Neural progenitor cell (in vitro differentiated cells): ENCODE measurements at regions not wholly inside any gene's neighbourhood (a gene's known extent, or its start where the extent isn't known, plus 50 kb on each side); places are given as distances from the start of the nearest gene placed in this dataset.

ENCODE experiments used
- DNase-seq: peaks from one replicate; pipeline ENCODE4 v3.0.0-alpha.2; 2016; ENCODE audit warnings: low spot score
- H2AFZ ChIP-seq: fragments of 200-600 bp; sonication (generic); replicated peaks from 2 replicates; pipeline ENCODE4 v1.6.1; 2016; ENCODE audit warnings: antibody characterized with exemption
- H3F3A ChIP-seq: fragments of 200-600 bp; sonication (generic); 2 replicates; pipeline ENCODE4 v1.6.1; 2016; ENCODE audit warnings: antibody characterized with exemption, low read depth
- H3K27ac ChIP-seq: fragments of 200-600 bp; sonication (generic); 2 replicates; pipeline ENCODE4 v1.5.1; 2016; ENCODE audit warnings: mild to moderate bottlenecking
- H3K27me3 ChIP-seq: fragments of 200-600 bp; sonication (generic); 2 replicates; pipeline ENCODE4 v1.6.1; 2016; ENCODE audit warnings: mild to moderate bottlenecking, moderate library complexity
- H3K36me3 ChIP-seq: fragments of 200-600 bp; sonication (generic); 2 replicates; pipeline ENCODE4 v1.5.1; 2016
- H3K4me1 ChIP-seq: fragments of 200-600 bp; sonication (generic); 2 replicates; pipeline ENCODE4 v1.6.1; 2016; ENCODE audit warnings: mixed run types
- H3K4me2 ChIP-seq: fragments of 200-600 bp; sonication (generic); 2 replicates; pipeline ENCODE4 v1.6.1; 2016
- H3K4me3 ChIP-seq: fragments of 200-600 bp; sonication (generic); 2 replicates; pipeline ENCODE4 v1.5.1; 2016
- H3K79me2 ChIP-seq: fragments of 200-600 bp; sonication (generic); 2 replicates; pipeline ENCODE4 v1.6.1; 2016; ENCODE audit warnings: low read depth
- H3K9ac ChIP-seq: fragments of 200-600 bp; sonication (generic); 2 replicates; pipeline ENCODE4 v1.6.1; 2016
- H3K9me3 ChIP-seq: fragments of 200-600 bp; sonication (generic); 2 replicates; pipeline ENCODE4 v1.5.1; 2016; ENCODE audit warnings: low read depth
- H4K20me1 ChIP-seq: fragments of 200-600 bp; sonication (generic); 2 replicates; pipeline ENCODE4 v1.6.1; 2016; ENCODE audit warnings: low read depth
- H3K27ac Mint-ChIP-seq: 3 replicates; pipeline ENCODE4 v1.8.0; 2021; ENCODE audit warnings: mixed read lengths
- H3K27me3 Mint-ChIP-seq: 2 replicates; pipeline ENCODE4 v1.8.0; 2022; ENCODE audit warnings: low read depth, mild to moderate bottlenecking, inconsistent platforms, moderate library complexity, mixed read lengths; ENCODE audit not compliant: insufficient read depth
- H3K36me3 Mint-ChIP-seq: 3 replicates; pipeline ENCODE4 v1.8.0; 2021; ENCODE audit warnings: mixed read lengths
- H3K4me1 Mint-ChIP-seq: 3 replicates; pipeline ENCODE4 v1.8.0; 2021; ENCODE audit warnings: mixed read lengths
- H3K4me3 Mint-ChIP-seq: 3 replicates; pipeline ENCODE4 v1.8.0; 2021; ENCODE audit warnings: mild to moderate bottlenecking, moderate library complexity, mixed read lengths
- H3K9me3 Mint-ChIP-seq: 3 replicates; pipeline ENCODE4 v1.8.0; 2020; ENCODE audit warnings: mixed read lengths
- CTCF ChIP-seq: fragments of 200-600 bp; sonication (generic); IDR thresholded peaks from 2 replicates; pipeline ENCODE4 v1.5.1; 2017; ENCODE audit warnings: antibody characterized with exemption, mild to moderate bottlenecking
- EZH2 ChIP-seq: fragments of 200-600 bp; sonication (generic); IDR thresholded peaks from 2 replicates; pipeline ENCODE4 v1.6.1; 2017; ENCODE audit warnings: antibody characterized with exemption, mild to moderate bottlenecking, moderate library complexity
- EZH2phosphoT487 ChIP-seq: fragments of 200-600 bp; sonication (generic); IDR thresholded peaks from 2 replicates; pipeline ENCODE4 v1.6.1; 2017; ENCODE audit warnings: antibody characterized with exemption

- H3K79me2 ChIP-seq: no peaks in the 10 kb centered on the region
- no peak for DNase-seq
- no peak overlapping the region for H3K27ac ChIP-seq
- no peaks in the 10 kb centered on the region for H3K36me3 ChIP-seq
- Mint-ChIP-seq H3K36me3 (no peaks in the 10 kb centered on the region), H3K9me3 (no peaks in the 10 kb centered on the region), H3K4me3 (no peak overlapping the region), H3K27ac (no peak overlapping the region), H3K4me1 (no peaks in the 10 kb centered on the region), H3K27me3 (no peaks in the 10 kb centered on the region)
- no peak overlapping the region for H3K4me3 ChIP-seq
- no peaks in the 10 kb centered on the region for H3K27me3 ChIP-seq
- TF ChIP-seq EZH2phosphoT487 (no peak), CTCF (no peak), EZH2 (no peak)
- no peak overlapping the region for H3K9ac ChIP-seq
- H4K20me1 ChIP-seq: no peaks in the 10 kb centered on the region
- H2AFZ ChIP-seq: peak overlapping the region; percentile 37
- H3K4me2 ChIP-seq: no peak overlapping the region
- no peaks in the 10 kb centered on the region for H3K4me1 ChIP-seq
- H3F3A ChIP-seq: no peaks in the 10 kb centered on the region
- H3K9me3 ChIP-seq: no peaks in the 10 kb centered on the region
Observed at GRCh38 chr5:96024683-96025475, 63.2 kb upstream of the ELL2 start.

DNA sequence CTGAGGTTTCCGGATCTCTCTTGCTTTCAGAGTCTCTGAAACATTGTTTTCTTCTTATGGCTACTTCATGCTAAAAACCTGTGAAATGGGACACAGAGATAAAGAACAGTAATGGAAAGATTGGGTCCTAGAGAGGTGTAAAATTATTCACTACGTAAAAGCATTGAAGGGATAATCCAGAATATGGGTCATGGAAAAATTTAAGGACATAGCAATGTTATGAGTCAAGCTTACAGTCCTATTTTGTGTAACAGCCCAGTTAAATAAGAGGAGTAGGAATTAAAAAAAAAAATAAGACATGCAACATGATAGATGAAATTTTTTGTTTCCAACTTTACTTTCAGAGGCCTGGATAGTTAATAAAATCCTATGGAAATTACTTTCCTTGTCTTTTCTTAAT, 61.9 kb upstream of the ELL2 start:
- no peak overlapping the region for H3K4me2 ChIP-seq
- no peaks in the 10 kb centered on the region for H3K4me1 Mint-ChIP-seq

GRCh38 chr5:96022971-96023370, 61.3 kb upstream of the ELL2 start:
- Mint-ChIP-seq H3K36me3 (no peaks in the 10 kb centered on the region), H3K4me1 (no peaks in the 10 kb centered on the region), H3K27me3 (no peaks in the 10 kb centered on the region), H3K9me3 (no peaks in the 10 kb centered on the region), H3K4me3 (no peak overlapping the region), H3K27ac (no peak overlapping the region)
- H3K27ac ChIP-seq: no peak overlapping the region
- H3K4me2 ChIP-seq: no peak overlapping the region
- H3K9ac ChIP-seq: no peak overlapping the region
- no peaks in the 10 kb centered on the region for H3K79me2 ChIP-seq
- no peaks in the 10 kb centered on the region for H3K9me3 ChIP-seq
- H3K4me3 ChIP-seq: no peak overlapping the region
- no peaks in the 10 kb centered on the region for H4K20me1 ChIP-seq
- H3K27me3 ChIP-seq: no peaks in the 10 kb centered on the region
- no peaks in the 10 kb centered on the region for H3K36me3 ChIP-seq
- no peaks in the 10 kb centered on the region for H3F3A ChIP-seq
- DNase-seq: no peak
- TF ChIP-seq CTCF (no peak), EZH2 (no peak), EZH2phosphoT487 (no peak)
- no peak overlapping the region for H2AFZ ChIP-seq
- no peaks in the 10 kb centered on the region for H3K4me1 ChIP-seq

More for the DNA sequence above, 61.9 kb upstream of the ELL2 start:
- H3K9me3 Mint-ChIP-seq: no peaks in the 10 kb centered on the region
- Histone ChIP-seq H2AFZ (no peak overlapping the region), H3K79me2 (no peaks in the 10 kb centered on the region), H3K27ac (no peak overlapping the region), H4K20me1 (no peaks in the 10 kb centered on the region), H3K9me3 (no peaks in the 10 kb centered on the region), H3F3A (no peaks in the 10 kb centered on the region), H3K36me3 (no peaks in the 10 kb centered on the region), H3K4me3 (no peak overlapping the region), H3K4me1 (no peaks in the 10 kb centered on the region), H3K27me3 (no peaks in the 10 kb centered on the region), H3K9ac (no peak overlapping the region)
- no peak for TF ChIP-seq EZH2phosphoT487
- TF ChIP-seq EZH2: no peak
- no peak for TF ChIP-seq CTCF
- H3K27ac Mint-ChIP-seq: no peak overlapping the region
- H3K36me3 Mint-ChIP-seq: no peaks in the 10 kb centered on the region
- no peak overlapping the region for H3K4me3 Mint-ChIP-seq
- H3K27me3 Mint-ChIP-seq: no peaks in the 10 kb centered on the region
- DNase-seq: no peak
